GM23338 (cell line): ENCODE measurements at regions not wholly inside any gene's neighbourhood (a gene's known extent, or its start where the extent isn't known, plus 50 kb on each side); places are given as distances from the start of the nearest gene placed in this dataset.

Experiments
- ATAC-seq: fragments of 200-7000 bp; cut with Tn5 transposase; 3 replicates; pipeline ENCODE4 v1.9.1; 2020
- DNase-seq: peaks from one replicate; pipeline ENCODE4 v3.0.0-alpha.2; 2015; ENCODE audit warnings: low spot score
- H2AFZ ChIP-seq: fragments of 200-600 bp; sonication (generic); 2 replicates; pipeline ENCODE4 v1.8.0; 2016; ENCODE audit warnings: antibody characterized with exemption, mild to moderate bottlenecking, moderate library complexity
- H3F3A ChIP-seq: fragments of 200-600 bp; sonication (generic); replicated peaks from 2 replicates; pipeline ENCODE4 v1.8.0; 2017; ENCODE audit warnings: antibody characterized with exemption, mixed run types, low read depth
- H3K27ac ChIP-seq: fragments of 200-600 bp; sonication (generic); 2 replicates; pipeline ENCODE4 v1.6.1; 2016; ENCODE audit warnings: low read depth
- H3K27me3 ChIP-seq: fragments of 200-600 bp; sonication (generic); 2 replicates; pipeline ENCODE4 v1.8.0; 2016; ENCODE audit warnings: mild to moderate bottlenecking, mixed run types, moderate library complexity; ENCODE audit not compliant: insufficient read depth
- H3K36me3 ChIP-seq: fragments of 200-600 bp; sonication (generic); 2 replicates; pipeline ENCODE4 v1.8.0; 2016; ENCODE audit warnings: mild to moderate bottlenecking; ENCODE audit not compliant: insufficient read depth
- H3K4me1 ChIP-seq: fragments of 200-600 bp; sonication (generic); 2 replicates; pipeline ENCODE4 v1.8.0; 2016; ENCODE audit warnings: mild to moderate bottlenecking, moderate library complexity; ENCODE audit not compliant: insufficient read depth
- H3K4me2 ChIP-seq: fragments of 200-600 bp; sonication (generic); 2 replicates; pipeline ENCODE4 v1.7.1; 2017; ENCODE audit warnings: mixed run types
- H3K4me3 ChIP-seq: fragments of 200-600 bp; sonication (generic); 2 replicates; pipeline ENCODE4 v1.6.1; 2016; ENCODE audit warnings: mixed run types
- H3K79me2 ChIP-seq: fragments of 200-600 bp; sonication (generic); replicated peaks from 2 replicates; pipeline ENCODE4 v1.8.0; 2017; ENCODE audit warnings: mild to moderate bottlenecking; ENCODE audit not compliant: insufficient read depth
- H3K9me2 ChIP-seq: fragments of 200-600 bp; sonication (generic); 2 replicates; pipeline ENCODE4 v1.8.0; 2017; ENCODE audit not compliant: insufficient read depth
- H4K20me1 ChIP-seq: fragments of 200-600 bp; sonication (generic); replicated peaks from 2 replicates; pipeline ENCODE4 v1.8.0; 2017; ENCODE audit warnings: mild to moderate bottlenecking; ENCODE audit not compliant: insufficient read depth
- H3K27ac Mint-ChIP-seq: 2 replicates; pipeline ENCODE4 v1.8.0; 2020; ENCODE audit warnings: inconsistent platforms, mild to moderate bottlenecking, moderate library complexity, mixed read lengths
- H3K27me3 Mint-ChIP-seq: 3 replicates; pipeline ENCODE4 v1.8.0; 2022; ENCODE audit warnings: low read depth, mild to moderate bottlenecking, moderate library complexity, mixed read lengths, inconsistent platforms; ENCODE audit not compliant: insufficient read depth, poor library complexity
- H3K36me3 Mint-ChIP-seq: 3 replicates; pipeline ENCODE4 v1.8.0; 2021; ENCODE audit warnings: low read depth, mild to moderate bottlenecking, inconsistent platforms, moderate library complexity, mixed read lengths
- H3K4me1 Mint-ChIP-seq: 3 replicates; pipeline ENCODE4 v1.8.0; 2020; ENCODE audit warnings: mild to moderate bottlenecking, inconsistent platforms, mixed read lengths
- H3K4me3 Mint-ChIP-seq: 3 replicates; pipeline ENCODE4 v1.8.0; 2021; ENCODE audit warnings: moderate library complexity, mild to moderate bottlenecking, inconsistent platforms, mixed read lengths
- H3K9me3 Mint-ChIP-seq: 3 replicates; pipeline ENCODE4 v1.8.0; 2020; ENCODE audit warnings: moderate library complexity, mild to moderate bottlenecking, inconsistent platforms, mixed read lengths
- CREB1 ChIP-seq: fragments of 250-450 bp; sonication (Bioruptor Pico); IDR thresholded peaks from 2 replicates; pipeline ENCODE4 v1.5.0; 2020; ENCODE audit warnings: low read depth, mild to moderate bottlenecking, moderate library complexity
- CTCF ChIP-seq, 2 experiments: fragments of 200-600 bp in 1 of 2; sonication (generic) in 1 of 2; conservative IDR thresholded peaks; 2 replicates each; pipeline versions ENCODE4 v1.5.1 to v1.6.1; 2016 to 2017; ENCODE audit warnings: antibody characterized with exemption in 2 of 2, low read depth in 2 of 2, mild to moderate bottlenecking in 2 of 2, moderate library complexity in 1 of 2
- ETS1 ChIP-seq: IDR thresholded peaks from 2 replicates; pipeline ENCODE4 v1.6.1; 2016; ENCODE audit warnings: antibody characterized with exemption
- EZH2 ChIP-seq: fragments of 200-600 bp; sonication (generic); IDR thresholded peaks from one replicate; pipeline ENCODE4 v1.8.0; 2017; ENCODE audit warnings: antibody characterized with exemption, mild to moderate bottlenecking, low read depth; ENCODE audit not compliant: unreplicated experiment
- EZH2phosphoT487 ChIP-seq: fragments of 200-600 bp; sonication (generic); IDR thresholded peaks from one replicate; pipeline ENCODE4 v1.8.1; 2018; ENCODE audit warnings: antibody characterized with exemption; ENCODE audit not compliant: unreplicated experiment
- JUNB ChIP-seq: IDR thresholded peaks from one replicate; pipeline ENCODE4 v1.6.1; 2016; ENCODE audit warnings: antibody characterized with exemption; ENCODE audit not compliant: unreplicated experiment
- NANOG ChIP-seq: IDR thresholded peaks from 2 replicates; pipeline ENCODE4 v1.6.1; 2016; ENCODE audit warnings: antibody characterized with exemption, borderline replicate concordance
- POLR2AphosphoS5 ChIP-seq: IDR thresholded peaks from 2 replicates; pipeline ENCODE4 v1.6.1; 2016; ENCODE audit warnings: antibody characterized with exemption, low read depth
- REST ChIP-seq: IDR thresholded peaks from one replicate; pipeline ENCODE4 v1.6.1; 2018; ENCODE audit warnings: antibody characterized with exemption; ENCODE audit not compliant: unreplicated experiment
- STAT1 ChIP-seq: IDR thresholded peaks from one replicate; pipeline ENCODE4 v1.6.1; 2016; ENCODE audit warnings: antibody characterized with exemption; ENCODE audit not compliant: unreplicated experiment
- ZNF114 ChIP-seq: fragments of 250-450 bp; sonication (Bioruptor Pico); IDR thresholded peaks from 2 replicates; pipeline ENCODE4 v1.5.0; 2020; ENCODE audit warnings: mild to moderate bottlenecking, moderate library complexity
- ZNF331 ChIP-seq: fragments of 250-450 bp; sonication (Bioruptor Pico); IDR thresholded peaks from 2 replicates; pipeline ENCODE4 v1.5.0; 2020; ENCODE audit warnings: low read depth, mild to moderate bottlenecking, moderate library complexity
- ZNF462 ChIP-seq: fragments of 250-450 bp; sonication (Bioruptor Pico); IDR thresholded peaks from 2 replicates; pipeline ENCODE4 v1.5.0; 2020; ENCODE audit warnings: mild to moderate bottlenecking, moderate library complexity

- H3K27ac Mint-ChIP-seq: no peak overlapping the region
- H3K4me1 ChIP-seq: no peaks in the 10 kb centered on the region
- no peaks in the 10 kb centered on the region for H3K27me3 ChIP-seq
- TF ChIP-seq POLR2AphosphoS5: no peak
- TF ChIP-seq STAT1: no peak
- no peak for TF ChIP-seq EZH2
- no peak for TF ChIP-seq EZH2phosphoT487
- TF ChIP-seq CTCF (conservative IDR thresholded peaks at IDR 0.05; ENCODE audit: low read depth in 2 of 2): no peak
- no peak for TF ChIP-seq REST
- no peak for TF ChIP-seq ZNF331 (CRISPR knock-in tag)
- TF ChIP-seq ETS1: no peak
- TF ChIP-seq NANOG: no peak
- TF ChIP-seq CREB1 (CRISPR knock-in tag): no peak
- TF ChIP-seq JUNB: no peak
- no peak for TF ChIP-seq ZNF114
- TF ChIP-seq ZNF462 (CRISPR knock-in tag): no peak
- H3K79me2 ChIP-seq: no peaks in the 10 kb centered on the region
- H3K27me3 Mint-ChIP-seq: no peaks in the 10 kb centered on the region
- H3K9me2 ChIP-seq: 0 out of 2 replicates have a peak, but pooled peaks cover 6% of the 10 kb centered on the region
- no peak overlapping the region for H3K4me3 Mint-ChIP-seq
- H3K27ac ChIP-seq: no peak overlapping the region
- H3K9me3 Mint-ChIP-seq: peaks cover 10% of the 10 kb centered on the region
- no peaks in the 10 kb centered on the region for H3F3A ChIP-seq
- no peak overlapping the region for H3K4me3 ChIP-seq
- H3K36me3 ChIP-seq: no peaks in the 10 kb centered on the region
- H4K20me1 ChIP-seq: no peaks in the 10 kb centered on the region
- no peaks in the 10 kb centered on the region for H3K4me1 Mint-ChIP-seq
- DNase-seq (no peak), ATAC-seq (no peak)
- no peaks in the 10 kb centered on the region for H3K36me3 Mint-ChIP-seq
- H2AFZ ChIP-seq: no peak overlapping the region; the same call in 1 of the 2 replicates
- no peak overlapping the region for H3K4me2 ChIP-seq
Measured at GRCh38 chr4:100736641-100737451, 219.0 kb upstream of the EMCN start.
